ENCODE measurements at regions not wholly inside any gene's neighbourhood (a gene's known extent, or its start where the extent isn't known, plus 50 kb on each side); places are given as distances from the start of the nearest gene placed in this dataset.
"Not testable (repeated sequence)": the region's sequence is repeated elsewhere in the genome, so short reads cannot be mapped to it uniquely, and the experiment has no call there.

GRCh38 chrX:94341730-94342129 is 667.7 kb downstream of the FAM133A start:
- not testable (repeated sequence) for DNase-seq (ENCODE audit: low spot score)

DNA sequence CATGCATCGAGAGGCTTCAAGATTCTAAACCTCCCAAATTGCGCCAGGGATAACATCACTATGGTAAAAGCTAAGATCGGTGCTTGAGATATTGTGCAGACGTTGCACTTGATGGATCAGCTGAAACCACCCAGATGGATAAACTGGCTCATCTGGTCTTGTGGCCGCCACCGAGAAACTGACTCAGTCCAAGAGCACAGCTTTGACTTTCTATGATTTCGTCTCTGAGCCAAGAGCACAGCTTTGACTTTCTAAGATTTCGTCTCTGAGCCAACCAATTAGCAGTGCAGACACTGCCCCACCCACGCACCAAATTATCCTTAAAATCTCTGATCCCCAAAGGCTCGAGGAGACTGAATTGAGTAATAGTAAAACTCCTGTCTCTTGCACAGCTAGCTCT is 687.2 kb downstream of the FAM133A start:
- DNase-seq (ENCODE audit: low spot score) = no peak

GRCh38 chrX:94365736-94366135 is 691.7 kb downstream of the FAM133A start:
- DNase-seq (ENCODE audit: low spot score) = no peak

DNA sequence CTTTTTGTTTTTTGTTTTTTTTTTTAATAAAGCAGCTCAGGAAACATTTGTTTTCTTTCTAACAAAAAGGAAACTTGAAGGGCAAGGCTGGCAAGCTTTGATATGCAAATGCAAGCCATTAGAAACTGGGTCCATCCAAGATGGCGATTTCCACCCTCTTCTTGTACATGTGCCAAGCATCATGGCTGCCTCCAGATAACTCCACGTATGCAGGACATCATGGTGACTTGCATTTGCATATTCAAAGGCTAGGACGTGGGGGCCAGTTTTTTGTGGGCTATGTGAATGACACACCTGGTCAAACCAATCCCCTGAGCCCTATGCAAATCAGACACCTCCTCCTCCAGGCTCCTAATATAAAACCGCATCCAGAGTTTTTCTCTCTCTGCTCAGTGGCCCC is 692.6 kb downstream of the FAM133A start:
- no peak for DNase-seq (ENCODE audit: low spot score)

DNA sequence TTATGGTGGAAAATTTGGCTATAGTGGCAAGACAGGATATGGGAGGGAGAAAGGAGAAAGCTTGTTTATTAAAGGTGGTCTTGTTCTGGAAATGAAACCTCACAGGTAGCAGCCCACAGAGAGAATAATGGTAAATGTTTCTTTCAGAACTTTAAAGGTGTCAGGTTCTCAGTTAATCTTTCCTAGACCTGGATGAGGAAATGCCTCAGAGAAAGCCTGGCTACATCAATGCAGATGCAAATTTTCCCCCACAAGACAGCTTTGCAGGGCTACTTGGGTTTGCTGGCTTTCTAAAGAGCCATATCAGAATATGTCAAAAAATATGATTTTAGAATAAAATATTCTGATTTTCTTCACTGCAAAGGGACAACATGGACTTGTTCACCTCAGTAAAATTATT is 715.0 kb downstream of the FAM133A start:
- DNase-seq (ENCODE audit: low spot score) = no peak

DNA sequence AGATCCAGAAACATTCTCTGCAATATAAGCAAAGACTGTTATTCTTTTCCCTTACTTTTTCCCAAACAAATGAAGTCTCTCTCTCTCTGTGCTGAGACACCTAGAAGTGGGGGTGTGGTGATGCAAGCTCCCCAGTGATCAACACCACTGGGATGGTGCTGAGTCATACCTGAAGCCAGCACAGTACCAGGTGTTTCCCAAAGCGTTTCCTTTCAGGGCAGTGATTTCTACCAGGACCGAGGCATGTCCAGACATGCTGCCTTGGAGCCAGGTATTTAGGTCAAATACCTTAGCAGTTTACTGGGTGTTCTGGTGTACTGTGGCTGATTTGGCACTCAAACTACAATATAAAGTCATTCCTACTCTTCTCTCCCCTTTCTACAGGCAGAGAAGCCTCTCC is 726.5 kb downstream of the FAM133A start:
- DNase-seq (ENCODE audit: low spot score) = no peak

DNA sequence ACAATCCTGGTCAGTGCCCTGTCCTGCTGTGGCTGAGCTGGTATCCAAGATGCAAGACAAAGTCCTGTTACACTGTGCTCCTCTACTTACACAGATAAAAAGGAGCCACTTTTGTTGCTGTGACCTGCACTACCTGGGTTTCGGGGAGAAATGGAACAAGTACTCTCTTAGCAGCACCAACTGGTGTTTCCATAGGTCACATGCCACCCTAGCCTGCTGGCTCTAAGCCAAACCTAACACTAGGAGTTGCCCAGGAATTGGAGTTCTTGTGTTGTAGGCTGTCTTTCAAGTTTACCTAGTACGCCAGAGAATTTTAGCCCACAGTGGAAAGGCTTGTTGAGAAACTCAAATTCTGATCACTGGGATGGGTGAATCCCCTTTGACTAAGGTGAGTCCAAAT is 727.4 kb downstream of the FAM133A start:
- DNase-seq (ENCODE audit: low spot score) = no peak

DNA sequence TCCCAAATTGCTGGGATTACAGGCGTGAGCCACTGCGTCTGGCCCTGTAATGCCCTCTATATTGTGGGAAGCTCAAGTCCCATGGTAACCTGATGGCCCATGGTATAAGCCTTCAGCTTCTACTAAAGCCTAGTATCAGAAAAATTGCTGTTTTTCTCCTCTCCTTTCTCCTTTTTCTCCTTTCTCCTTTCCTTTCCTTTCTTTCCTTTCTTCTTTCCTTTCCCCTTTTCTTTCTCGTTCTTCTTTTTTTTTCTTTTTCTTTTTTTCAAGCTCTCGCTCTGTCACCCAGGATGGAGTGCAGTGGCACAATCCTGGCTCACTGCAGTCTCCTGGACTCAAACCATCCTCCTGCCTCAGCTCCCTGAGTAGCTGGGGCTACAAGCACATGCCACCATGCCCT is 740.7 kb downstream of the FAM133A start:
- DNase-seq (ENCODE audit: low spot score) = no peak

- DNase-seq (ENCODE audit: low spot score) = no peak
These were observed 744.1 kb downstream of the FAM133A start for GRCh38 chrX:94418065-94418464.

DNA sequence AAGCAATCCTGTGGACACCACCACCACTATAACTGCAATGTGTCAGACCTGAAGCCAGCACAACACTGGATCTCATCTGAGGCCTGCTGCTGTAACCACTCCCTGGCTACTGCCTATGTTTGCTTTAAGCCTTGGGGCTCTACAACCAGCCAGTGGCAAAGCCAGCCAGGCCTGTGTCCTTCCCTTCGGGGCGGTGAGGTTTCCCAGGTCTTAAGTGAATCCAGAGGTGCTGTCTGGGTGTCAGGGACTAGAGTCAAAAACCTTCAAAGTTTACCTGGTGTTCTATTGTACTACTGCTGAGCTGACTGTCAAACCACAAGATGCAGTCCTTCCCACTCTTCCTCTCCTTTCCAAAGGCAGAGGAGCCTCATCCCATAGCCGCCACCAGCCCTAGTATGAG is 750.5 kb downstream of the FAM133A start:
- no peak for DNase-seq (ENCODE audit: low spot score)

DNA sequence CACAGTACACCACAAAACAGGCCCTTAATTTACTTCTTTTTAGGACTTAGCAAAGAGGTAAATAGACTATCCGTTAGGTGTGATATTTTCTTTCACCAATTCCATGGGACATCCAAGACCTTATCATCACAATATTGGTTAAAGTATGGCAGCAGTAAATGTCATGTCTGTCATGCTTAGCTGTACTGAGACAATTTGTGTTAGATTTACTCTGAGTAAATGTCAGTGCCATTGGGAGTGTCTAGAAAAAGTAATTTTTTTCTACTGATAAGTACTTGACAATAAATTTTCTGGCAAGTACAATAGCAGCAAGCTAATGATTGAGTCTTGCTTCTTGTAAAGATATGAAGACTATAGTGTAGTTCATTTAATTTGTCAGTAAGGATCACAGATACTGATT is 756.1 kb downstream of the FAM133A start:
- no peak for DNase-seq (ENCODE audit: low spot score)

- no peak for DNase-seq (ENCODE audit: low spot score)
These were observed 761.8 kb downstream of the FAM133A start for GRCh38 chrX:94435799-94436198.

DNA sequence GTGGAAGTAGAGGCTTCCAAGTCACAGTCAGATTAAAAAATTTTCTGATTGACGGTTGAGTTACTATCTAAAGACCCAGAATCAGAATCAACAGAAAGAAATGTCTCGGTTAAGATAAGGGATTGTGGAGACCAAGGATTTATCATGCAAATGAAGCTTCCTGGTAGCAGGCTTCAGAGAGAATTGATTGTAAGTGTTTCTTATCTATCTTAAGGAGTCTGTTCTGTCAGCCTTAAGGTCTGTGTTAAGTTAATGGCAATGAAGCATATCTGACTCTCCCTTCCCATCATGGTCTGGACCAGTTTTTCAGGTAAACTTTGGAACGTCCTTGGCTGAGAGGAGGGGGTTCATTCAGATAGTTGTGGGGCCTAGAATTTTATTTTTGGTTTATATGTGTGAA is 780.2 kb downstream of the FAM133A start:
- no peak for DNase-seq (ENCODE audit: low spot score)

GRCh38 chrX:94454606-94455005 is 780.6 kb downstream of the FAM133A start:
- no peak for DNase-seq (ENCODE audit: low spot score)

DNA sequence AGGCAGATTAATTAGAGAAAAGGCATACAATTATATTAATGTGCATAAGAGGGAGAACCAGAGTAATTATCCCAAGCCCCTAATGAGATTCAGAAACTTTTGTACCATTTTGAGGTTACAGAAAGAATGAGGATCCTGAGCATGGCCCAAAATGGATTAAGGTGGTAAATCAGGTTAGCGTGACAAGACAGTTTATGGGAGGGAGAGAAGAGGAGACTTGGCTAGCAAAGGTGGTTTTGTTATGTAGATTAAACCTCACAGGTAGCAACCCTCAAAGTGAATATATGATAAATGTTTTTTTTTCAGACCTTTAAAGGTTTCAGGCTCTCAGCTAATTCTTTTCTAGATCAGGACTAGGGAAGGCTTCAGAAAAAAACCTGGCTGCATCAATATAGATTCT is 781.8 kb downstream of the FAM133A start:
- no peak for DNase-seq (ENCODE audit: low spot score)

GRCh38 chrX:94492541-94492940 is 818.5 kb downstream of the FAM133A start:
- DNase-seq (ENCODE audit: low spot score) = no peak

DNA sequence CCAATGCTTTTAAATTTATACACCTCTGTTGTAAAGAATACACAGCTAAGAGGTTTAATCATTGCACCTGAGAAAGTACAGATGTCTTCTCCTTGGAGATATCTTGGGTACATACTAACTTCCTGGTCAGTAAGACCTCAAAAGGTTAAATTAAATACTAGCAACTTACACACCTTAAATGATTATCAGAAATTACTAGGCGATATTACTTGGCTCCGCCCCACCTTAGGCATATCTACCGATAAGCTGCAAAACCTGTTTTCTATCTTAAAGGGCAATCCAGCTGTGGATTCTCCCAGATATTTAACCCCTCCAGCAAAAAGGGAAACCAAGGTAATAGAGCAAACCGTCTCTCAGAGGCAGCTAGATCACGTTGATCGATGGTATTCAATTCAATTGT is 819.4 kb downstream of the FAM133A start:
- no peak for DNase-seq (ENCODE audit: low spot score)

DNA sequence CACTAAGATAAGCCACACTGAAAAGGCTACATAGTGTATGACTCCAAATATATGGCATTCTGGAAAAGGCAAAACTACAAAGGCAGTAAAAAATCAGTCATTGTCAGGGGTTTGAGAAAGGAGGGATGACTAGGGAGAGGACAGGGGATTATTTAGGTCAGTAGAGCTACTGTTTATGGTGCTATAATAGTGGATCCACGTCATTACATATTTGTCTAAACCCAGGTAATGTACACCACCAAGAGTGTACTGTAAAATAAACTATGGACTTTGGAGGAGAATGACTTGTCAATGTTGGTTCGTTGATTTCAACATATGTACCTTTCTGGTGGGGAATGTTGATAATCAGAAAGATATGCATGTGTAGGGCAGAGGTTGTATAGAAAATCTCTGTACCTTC is 837.6 kb downstream of the FAM133A start:
- DNase-seq (ENCODE audit: low spot score) = no peak

- no peak for DNase-seq (ENCODE audit: low spot score)
These were observed 841.0 kb downstream of the FAM133A start for GRCh38 chrX:94515009-94515408.

DNA sequence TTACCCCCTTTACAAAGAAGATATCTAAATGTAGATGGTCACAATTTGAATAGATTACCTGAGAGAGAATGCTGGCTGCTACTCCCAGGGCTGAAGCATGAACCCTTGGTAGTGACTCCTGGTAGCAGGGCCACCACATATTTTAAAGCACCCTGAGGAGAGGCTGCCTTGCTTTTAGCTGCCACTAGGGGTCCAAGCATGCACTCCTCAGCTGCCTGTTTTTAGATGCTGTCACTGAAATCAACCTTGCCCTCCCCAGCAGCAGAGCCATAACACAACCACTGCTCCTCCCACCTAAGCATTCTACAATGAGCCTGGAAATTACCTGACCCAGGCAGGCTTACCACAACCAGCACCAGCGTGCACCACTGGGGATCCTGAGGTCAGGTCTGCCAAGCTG is 850.9 kb downstream of the FAM133A start:
- no peak for DNase-seq (ENCODE audit: low spot score)

DNA sequence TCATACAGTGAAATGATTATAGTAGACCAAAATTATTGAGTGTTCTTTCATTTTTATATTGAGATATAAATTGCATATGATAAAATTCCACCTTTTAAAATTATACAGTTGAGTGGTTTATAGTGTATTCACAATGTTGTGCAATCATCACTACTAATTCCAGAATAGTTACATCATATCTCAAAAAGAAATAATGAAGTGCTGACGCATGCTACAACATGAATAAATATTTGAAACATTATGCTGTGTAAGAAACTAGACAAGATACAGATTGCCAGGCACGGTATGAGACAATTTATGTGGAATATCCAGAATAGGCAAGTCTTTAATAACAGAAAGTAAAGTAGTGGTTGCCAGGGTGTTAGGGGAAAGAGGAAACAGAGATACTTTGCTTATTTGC is 871.7 kb downstream of the FAM133A start:
- DNase-seq (ENCODE audit: low spot score) = no peak

DNA sequence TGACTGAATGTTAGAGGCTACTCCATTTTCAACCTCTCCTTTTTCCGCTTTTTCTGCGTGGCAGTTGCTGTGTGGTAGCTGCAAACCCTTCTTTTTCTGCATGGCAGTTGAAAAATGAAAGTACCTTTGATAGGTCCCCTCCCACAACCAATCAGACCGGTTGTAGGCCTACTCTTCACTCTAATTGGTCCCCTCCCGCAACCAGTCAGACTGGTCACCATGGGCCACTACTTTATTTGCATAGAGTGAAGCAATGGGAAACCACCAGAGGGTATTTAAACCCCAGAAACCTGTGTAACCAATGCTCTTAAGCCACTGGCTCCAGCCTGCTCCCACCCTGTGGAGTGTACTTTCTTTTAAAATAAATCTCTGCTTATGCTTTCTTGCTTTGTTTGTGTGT is 877.8 kb downstream of the FAM133A start:
- DNase-seq (ENCODE audit: low spot score) = no peak

DNA sequence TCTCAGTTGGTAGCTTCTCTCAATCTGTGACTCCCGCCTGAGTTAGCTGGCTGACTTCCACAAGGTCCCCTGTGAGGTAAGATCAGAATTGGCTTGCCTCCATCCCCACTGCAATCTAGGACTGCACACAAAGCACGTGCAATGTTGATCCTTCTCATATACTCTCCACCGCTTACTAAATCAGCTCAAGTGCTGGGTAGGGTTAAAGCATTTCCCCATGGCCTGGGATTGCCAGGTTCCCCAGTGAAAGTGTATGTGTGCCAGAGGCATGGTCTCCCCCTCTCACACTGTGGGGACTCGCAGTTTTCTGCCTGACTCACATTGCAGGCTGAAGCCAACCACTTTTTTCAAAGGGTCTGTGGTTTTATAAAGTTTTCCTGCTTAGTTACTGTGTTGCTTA is 886.9 kb downstream of the FAM133A start:
- no peak for DNase-seq (ENCODE audit: low spot score)

GRCh38 chrX:94576367-94577004 is 902.5 kb downstream of the FAM133A start:
- DNase-seq (ENCODE audit: low spot score) = no peak

GRCh38 chrX:94600077-94600476 is 926.1 kb downstream of the FAM133A start:
- DNase-seq (ENCODE audit: low spot score) = no peak
